GM23248 (cell line): ENCODE measurements at regions not wholly inside any gene's neighbourhood (a gene's known extent, or its start where the extent isn't known, plus 50 kb on each side); places are given as distances from the start of the nearest gene placed in this dataset.
A peak's percentile ranks its signal among the peaks of the same experiment; 100 is the strongest.

Experiments
- EZH2 ChIP-seq: fragments of 200-600 bp; sonication (generic); IDR thresholded peaks from 2 replicates; pipeline ENCODE4 v1.6.1; 2018; ENCODE audit warnings: antibody characterized with exemption, mild to moderate bottlenecking; ENCODE audit not compliant: insufficient read depth, poor library complexity, severe bottlenecking
- EZH2phosphoT487 ChIP-seq: fragments of 200-600 bp; sonication (generic); IDR thresholded peaks from 2 replicates; pipeline ENCODE4 v1.6.1; 2018; ENCODE audit warnings: antibody characterized with exemption, moderate library complexity, mild to moderate bottlenecking, low read depth; ENCODE audit not compliant: insufficient read depth

DNA sequence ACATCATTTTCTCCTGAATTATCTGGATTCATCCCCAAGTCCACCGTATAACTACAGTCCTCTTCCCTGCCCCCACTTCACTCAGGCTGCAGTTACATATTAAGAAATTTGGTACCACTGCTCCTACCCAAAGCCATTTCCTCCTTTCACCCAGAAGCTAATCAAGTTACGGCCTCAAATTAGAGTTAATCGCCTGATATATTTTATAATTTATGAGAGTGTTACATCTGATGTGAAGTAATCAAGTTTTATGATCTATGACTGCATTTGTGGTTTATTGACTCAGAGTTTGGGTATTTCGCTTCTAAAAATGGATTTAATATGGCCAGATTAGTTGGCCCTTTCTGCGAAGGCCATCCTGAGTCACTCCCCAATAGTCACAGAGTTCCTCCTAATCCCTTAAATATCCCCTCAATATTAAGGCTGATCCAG, 223.6 kb upstream of the KIF2A start:
- TF ChIP-seq EZH2: no peak
- peak; percentile 83 for TF ChIP-seq EZH2phosphoT487
